ENCODE measurements at regions not wholly inside any gene's neighbourhood (a gene's known extent, or its start where the extent isn't known, plus 50 kb on each side); places are given as distances from the start of the nearest gene placed in this dataset.

GRCh38 chr20:55173601-55174000 is 698.2 kb downstream of the DOK5 start:
- H3K4me1 Mint-ChIP-seq (ENCODE audit: low read depth, unreplicated experiment), result no peaks in the 10 kb centered on the region
- no peaks in the 10 kb centered on the region for H3K36me3 Mint-ChIP-seq (ENCODE audit: unreplicated experiment)
- H3K27me3 Mint-ChIP-seq (ENCODE audit: unreplicated experiment), result no peaks in the 10 kb centered on the region
- DNase-seq, result no peak
- H3K9me3 Mint-ChIP-seq (ENCODE audit: unreplicated experiment), result no peaks in the 10 kb centered on the region
- H3K27ac Mint-ChIP-seq (ENCODE audit: unreplicated experiment), result no peak overlapping the region
- no peak overlapping the region for H3K4me3 Mint-ChIP-seq (ENCODE audit: unreplicated experiment)
- TF ChIP-seq CTCF (IDR thresholded peaks at IDR 0.05; ENCODE audit: partially characterized antibody, unreplicated experiment), result no peak

GRCh38 chr20:55172310-55173002 is 697.1 kb downstream of the DOK5 start:
- H3K27ac Mint-ChIP-seq (ENCODE audit: unreplicated experiment), result no peak overlapping the region
- no peaks in the 10 kb centered on the region for H3K9me3 Mint-ChIP-seq (ENCODE audit: unreplicated experiment)
- H3K4me1 Mint-ChIP-seq (ENCODE audit: low read depth, unreplicated experiment), result no peaks in the 10 kb centered on the region
- DNase-seq, result no peak
- H3K36me3 Mint-ChIP-seq (ENCODE audit: unreplicated experiment), result no peaks in the 10 kb centered on the region
- no peak for TF ChIP-seq CTCF (IDR thresholded peaks at IDR 0.05; ENCODE audit: partially characterized antibody, unreplicated experiment)
- H3K27me3 Mint-ChIP-seq (ENCODE audit: unreplicated experiment), result no peaks in the 10 kb centered on the region
- H3K4me3 Mint-ChIP-seq (ENCODE audit: unreplicated experiment), result no peak overlapping the region

GRCh38 chr20:55166063-55166462 is 690.7 kb downstream of the DOK5 start:
- DNase-seq, result no peak
- no peak for TF ChIP-seq CTCF (IDR thresholded peaks at IDR 0.05; ENCODE audit: partially characterized antibody, unreplicated experiment)
- H3K27me3 Mint-ChIP-seq (ENCODE audit: unreplicated experiment), result no peaks in the 10 kb centered on the region
- H3K27ac Mint-ChIP-seq (ENCODE audit: unreplicated experiment), result no peak overlapping the region
- H3K4me3 Mint-ChIP-seq (ENCODE audit: unreplicated experiment), result no peak overlapping the region
- peaks cover 1% of the 10 kb centered on the region for H3K9me3 Mint-ChIP-seq (ENCODE audit: unreplicated experiment)
- no peaks in the 10 kb centered on the region for H3K36me3 Mint-ChIP-seq (ENCODE audit: unreplicated experiment)
- H3K4me1 Mint-ChIP-seq (ENCODE audit: low read depth, unreplicated experiment), result peaks cover 3% of the 10 kb centered on the region

GRCh38 chr20:55160996-55161395 is 685.6 kb downstream of the DOK5 start:
- TF ChIP-seq CTCF (IDR thresholded peaks at IDR 0.05; ENCODE audit: partially characterized antibody, unreplicated experiment), result no peak
- no peak overlapping the region for H3K27ac Mint-ChIP-seq (ENCODE audit: unreplicated experiment)
- no peak overlapping the region for H3K4me3 Mint-ChIP-seq (ENCODE audit: unreplicated experiment)
- no peaks in the 10 kb centered on the region for H3K36me3 Mint-ChIP-seq (ENCODE audit: unreplicated experiment)
- no peaks in the 10 kb centered on the region for H3K27me3 Mint-ChIP-seq (ENCODE audit: unreplicated experiment)
- DNase-seq, result no peak
- H3K9me3 Mint-ChIP-seq (ENCODE audit: unreplicated experiment), result peaks cover 2% of the 10 kb centered on the region
- no peaks in the 10 kb centered on the region for H3K4me1 Mint-ChIP-seq (ENCODE audit: low read depth, unreplicated experiment)

GRCh38 chr20:55160037-55160436 is 684.6 kb downstream of the DOK5 start:
- Mint-ChIP-seq H3K4me1 (ENCODE audit: low read depth, unreplicated experiment) (no peaks in the 10 kb centered on the region), H3K9me3 (ENCODE audit: unreplicated experiment) (peaks cover 2% of the 10 kb centered on the region), H3K36me3 (ENCODE audit: unreplicated experiment) (no peaks in the 10 kb centered on the region), H3K27ac (ENCODE audit: unreplicated experiment) (no peak overlapping the region), H3K4me3 (ENCODE audit: unreplicated experiment) (no peak overlapping the region), H3K27me3 (ENCODE audit: unreplicated experiment) (no peaks in the 10 kb centered on the region)
- DNase-seq, result no peak
- TF ChIP-seq CTCF (IDR thresholded peaks at IDR 0.05; ENCODE audit: partially characterized antibody, unreplicated experiment), result no peak

Data from glutamatergic neuron (in vitro differentiated cells).